ACC112 (cell line): ENCODE measurements at regions not wholly inside any gene's neighbourhood (a gene's known extent, or its start where the extent isn't known, plus 50 kb on each side); places are given as distances from the start of the nearest gene placed in this dataset.
"Not testable (repeated sequence)": the region's sequence is repeated elsewhere in the genome, so short reads cannot be mapped to it uniquely, and the experiment has no call there.

ENCODE experiments used
- H2AFZ ChIP-seq: fragments of 200-600 bp; sonication (generic); one replicate; pipeline ENCODE4 v1.6.0; 2017; ENCODE audit warnings: antibody characterized with exemption, low read length; ENCODE audit not compliant: unreplicated experiment
- H3K27ac ChIP-seq: fragments of 200-600 bp; sonication (generic); 2 replicates; pipeline ENCODE4 v1.5.1; 2014; ENCODE audit warnings: low read depth, mild to moderate bottlenecking, antibody characterized with exemption, low read length, moderate library complexity
- H3K27me3 ChIP-seq: fragments of 200-600 bp; sonication (generic); 2 replicates; pipeline ENCODE4 v1.6.1; 2014; ENCODE audit warnings: mild to moderate bottlenecking, antibody characterized with exemption, low read length, moderate library complexity, mixed read lengths; ENCODE audit not compliant: insufficient read depth
- H3K36me3 ChIP-seq: fragments of 200-600 bp; sonication (generic); 2 replicates; pipeline ENCODE4 v1.6.1; 2016; ENCODE audit warnings: mild to moderate bottlenecking, antibody characterized with exemption, low read length, moderate library complexity, mixed read lengths; ENCODE audit not compliant: insufficient read depth
- H3K4me1 ChIP-seq: fragments of 200-600 bp; sonication (generic); one replicate; pipeline ENCODE4 v1.6.1; 2016; ENCODE audit warnings: low read length, mixed read lengths; ENCODE audit not compliant: insufficient read depth, unreplicated experiment, control insufficient read depth
- H3K4me3 ChIP-seq: fragments of 200-600 bp; sonication (generic); 2 replicates; pipeline ENCODE4 v1.5.1; 2014; ENCODE audit warnings: mild to moderate bottlenecking, low read depth, low read length
- H3K79me2 ChIP-seq: fragments of 200-600 bp; sonication (generic); one replicate; pipeline ENCODE4 v1.6.0; 2016; ENCODE audit warnings: low read length; ENCODE audit not compliant: control insufficient read depth, unreplicated experiment, insufficient read depth

DNA sequence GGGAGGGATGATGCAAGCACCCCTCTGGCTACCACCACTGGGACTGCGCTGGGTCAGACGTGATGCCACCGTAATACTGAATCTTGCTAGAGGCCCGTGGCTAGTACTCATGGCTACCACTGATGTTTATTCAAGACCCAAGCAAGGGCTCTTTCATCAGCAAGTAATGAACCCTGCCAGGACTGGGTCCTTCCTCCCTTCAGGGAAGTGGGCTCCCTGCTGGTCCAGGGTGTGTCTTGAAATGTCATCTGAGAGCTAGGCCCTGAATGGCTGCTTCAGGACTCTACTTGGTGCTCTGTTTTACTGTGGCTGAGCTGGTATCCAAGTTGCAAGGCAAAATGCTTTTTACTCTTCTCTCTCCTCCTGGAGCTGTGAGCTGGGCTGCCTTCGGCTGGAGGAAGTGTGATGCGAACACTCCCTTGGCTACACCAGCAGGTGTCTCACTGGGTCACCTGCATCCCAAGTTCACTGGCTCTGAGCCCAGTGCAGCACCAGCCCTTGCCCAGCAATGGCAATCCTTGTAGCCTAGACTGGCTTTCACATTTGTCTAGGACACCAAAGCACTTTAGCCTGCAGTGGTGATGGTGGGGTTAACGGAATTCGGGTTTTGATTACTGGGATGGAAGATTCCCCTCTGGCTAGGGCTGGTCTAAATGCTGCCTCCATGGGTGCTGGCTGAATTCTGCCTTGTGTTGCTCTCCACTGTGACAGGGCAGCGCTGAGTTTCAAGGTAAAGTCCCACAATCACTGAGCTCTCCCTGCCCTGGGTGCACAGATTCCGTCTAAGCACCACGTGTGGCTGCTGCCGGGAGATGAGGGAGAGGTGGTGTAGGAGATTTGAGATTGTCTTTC, 98.6 kb downstream of the USP22 start:
- H3K4me3 ChIP-seq, result no peak overlapping the region
- no peaks in the 10 kb centered on the region for H3K36me3 ChIP-seq
- no peaks in the 10 kb centered on the region for H3K79me2 ChIP-seq
- no peak overlapping the region for H2AFZ ChIP-seq
- no peaks in the 10 kb centered on the region for H3K4me1 ChIP-seq
- peaks cover 29% of the 10 kb centered on the region; the same call in 1 of the 2 replicates for H3K27me3 ChIP-seq
- no peak overlapping the region for H3K27ac ChIP-seq

DNA sequence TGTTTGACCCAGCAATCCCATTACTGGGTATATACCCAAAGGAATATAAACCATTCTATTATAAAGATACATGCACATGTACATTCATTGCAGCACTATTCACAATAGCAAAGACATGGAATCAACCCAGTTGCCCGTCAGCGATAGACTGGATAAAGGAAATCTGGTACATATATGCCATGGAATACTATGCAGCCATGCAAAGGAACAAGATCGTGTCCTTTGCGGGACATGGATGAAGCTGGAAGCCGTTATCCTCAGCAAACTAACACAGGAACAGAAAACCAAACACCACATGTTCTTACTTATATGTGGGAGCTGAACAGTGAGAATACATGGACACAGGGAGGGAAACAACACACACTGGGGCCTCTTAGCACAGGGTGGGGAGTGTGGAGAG, 95.1 kb downstream of the USP22 start:
- not testable (repeated sequence) for H2AFZ ChIP-seq, H3K79me2 ChIP-seq, H3K4me1 ChIP-seq, H3K36me3 ChIP-seq, H3K4me3 ChIP-seq, H3K27ac ChIP-seq
- peaks cover 41% of the 10 kb centered on the region for H3K27me3 ChIP-seq

DNA sequence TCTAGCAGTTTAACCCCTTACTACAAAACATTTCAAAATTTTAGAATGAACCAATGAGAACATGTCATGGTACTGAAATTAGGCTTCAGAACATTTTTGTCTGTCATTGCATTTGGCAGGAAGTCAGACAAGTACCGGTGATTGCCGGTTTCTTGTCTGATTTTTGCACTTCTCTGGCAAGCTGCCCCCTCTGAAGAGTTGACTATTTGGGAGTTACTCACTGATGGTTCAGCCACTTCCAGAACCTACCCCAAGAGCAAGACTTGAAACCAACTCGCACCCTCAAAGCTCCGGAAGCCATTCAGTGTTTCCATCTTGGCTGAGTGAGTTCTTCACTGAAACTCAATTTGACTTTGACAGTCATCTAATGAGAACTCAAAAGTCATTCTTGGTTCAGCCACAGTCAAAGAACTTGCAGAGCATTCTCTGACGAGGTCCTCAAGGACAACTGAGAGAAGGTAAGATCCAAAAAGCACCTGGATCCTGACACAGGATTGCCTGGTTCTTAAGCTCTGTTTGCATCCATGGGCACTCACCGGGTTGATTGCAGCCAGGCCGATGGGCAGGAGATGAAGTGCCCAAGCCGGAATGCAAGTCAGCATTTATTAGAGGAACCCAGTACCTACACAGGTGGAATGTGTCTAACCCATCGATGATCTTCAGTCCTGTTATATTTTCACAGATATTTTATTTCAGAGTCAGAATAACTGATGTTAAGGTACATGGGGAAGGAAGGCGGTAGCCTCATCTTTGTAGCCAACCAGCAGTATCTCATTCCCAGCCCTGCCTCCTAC, 93.6 kb downstream of the USP22 start:
- H3K27me3 ChIP-seq, result peaks cover 41% of the 10 kb centered on the region
- no peaks in the 10 kb centered on the region for H3K79me2 ChIP-seq
- H3K27ac ChIP-seq, result no peak overlapping the region
- no peaks in the 10 kb centered on the region for H3K36me3 ChIP-seq
- H2AFZ ChIP-seq, result no peak overlapping the region
- H3K4me1 ChIP-seq, result no peaks in the 10 kb centered on the region
- H3K4me3 ChIP-seq, result no peak overlapping the region
